ENCODE measurements at regions not wholly inside any gene's neighbourhood (a gene's known extent, or its start where the extent isn't known, plus 50 kb on each side); places are given as distances from the start of the nearest gene placed in this dataset.

DNA sequence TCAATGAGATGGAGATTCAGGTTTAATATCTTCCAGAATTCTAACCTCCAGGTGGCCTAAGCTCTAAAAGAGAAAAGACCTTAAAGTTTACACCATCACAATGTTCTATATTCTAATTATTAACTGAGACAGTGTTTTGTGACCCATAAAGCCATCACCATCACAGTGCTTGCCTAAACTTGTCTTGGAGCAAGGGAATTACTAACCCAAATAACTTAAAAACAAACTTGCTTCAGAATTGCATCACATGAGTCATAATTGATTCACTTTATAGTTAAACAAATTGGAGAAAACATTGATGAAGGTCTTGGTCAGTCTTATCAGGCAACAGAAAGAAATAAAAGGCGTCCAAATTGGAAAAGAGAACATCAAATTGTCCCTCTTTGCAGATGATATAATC is 54.5 kb upstream of the ALG10 start:
- H3K4me1 Mint-ChIP-seq (ENCODE audit: low read depth, unreplicated experiment) = no peaks in the 10 kb centered on the region
- H3K27me3 Mint-ChIP-seq (ENCODE audit: low read depth, unreplicated experiment) = no peaks in the 10 kb centered on the region
- H3K9me3 ChIP-seq (ENCODE audit: insufficient read depth, low read depth, low read length) = peaks cover 4% of the 10 kb centered on the region
- H4K20me1 ChIP-seq (ENCODE audit: insufficient read depth, low read length) = no peaks in the 10 kb centered on the region
- H3K27ac ChIP-seq (ENCODE audit: low read depth, low read length) = no peak overlapping the region
- H3K27ac Mint-ChIP-seq (ENCODE audit: unreplicated experiment) = no peak overlapping the region
- H3K27me3 ChIP-seq (ENCODE audit: insufficient read depth, low read length) = no peaks in the 10 kb centered on the region
- H3K36me3 Mint-ChIP-seq (ENCODE audit: low read depth, unreplicated experiment) = no peaks in the 10 kb centered on the region
- no peaks in the 10 kb centered on the region for H3K4me1 ChIP-seq (ENCODE audit: insufficient read depth, low read length)
- no peaks in the 10 kb centered on the region for H3K79me2 ChIP-seq (ENCODE audit: insufficient read depth, low read length)
- H3K4me2 ChIP-seq (ENCODE audit: low read length) = no peak overlapping the region
- no peak overlapping the region for H3K9ac ChIP-seq (ENCODE audit: low read length)
- H3K4me3 ChIP-seq (ENCODE audit: insufficient read depth, low read depth, low read length) = no peak overlapping the region
- FAIRE-seq (no peak), DNase-seq (ENCODE audit: low read depth) (no peak)
- TF ChIP-seq EZH2 (IDR thresholded peaks at IDR 0.05; ENCODE audit: insufficient read depth, low read length) = no peak
- TF ChIP-seq, protein P1, sequence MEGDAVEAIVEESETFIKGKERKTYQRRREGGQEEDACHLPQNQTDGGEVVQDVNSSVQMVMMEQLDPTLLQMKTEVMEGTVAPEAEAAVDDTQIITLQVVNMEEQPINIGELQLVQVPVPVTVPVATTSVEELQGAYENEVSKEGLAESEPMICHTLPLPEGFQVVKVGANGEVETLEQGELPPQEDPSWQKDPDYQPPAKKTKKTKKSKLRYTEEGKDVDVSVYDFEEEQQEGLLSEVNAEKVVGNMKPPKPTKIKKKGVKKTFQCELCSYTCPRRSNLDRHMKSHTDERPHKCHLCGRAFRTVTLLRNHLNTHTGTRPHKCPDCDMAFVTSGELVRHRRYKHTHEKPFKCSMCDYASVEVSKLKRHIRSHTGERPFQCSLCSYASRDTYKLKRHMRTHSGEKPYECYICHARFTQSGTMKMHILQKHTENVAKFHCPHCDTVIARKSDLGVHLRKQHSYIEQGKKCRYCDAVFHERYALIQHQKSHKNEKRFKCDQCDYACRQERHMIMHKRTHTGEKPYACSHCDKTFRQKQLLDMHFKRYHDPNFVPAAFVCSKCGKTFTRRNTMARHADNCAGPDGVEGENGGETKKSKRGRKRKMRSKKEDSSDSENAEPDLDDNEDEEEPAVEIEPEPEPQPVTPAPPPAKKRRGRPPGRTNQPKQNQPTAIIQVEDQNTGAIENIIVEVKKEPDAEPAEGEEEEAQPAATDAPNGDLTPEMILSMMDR (IDR thresholded peaks at IDR 0.05; ENCODE audit: insufficient read depth, low read depth, low read length) = no peak
- no peaks in the 10 kb centered on the region for H3K36me3 ChIP-seq (ENCODE audit: insufficient read depth, low read length)
- no peak overlapping the region for H2AFZ ChIP-seq (ENCODE audit: low read depth, low read length)
- no peak overlapping the region for H3K4me3 Mint-ChIP-seq (ENCODE audit: unreplicated experiment)
- H3K9me3 Mint-ChIP-seq (ENCODE audit: unreplicated experiment) = no peaks in the 10 kb centered on the region

All from astrocyte (in vitro differentiated cells and primary cell).